ENCODE measurements at regions not wholly inside any gene's neighbourhood (a gene's known extent, or its start where the extent isn't known, plus 50 kb on each side); places are given as distances from the start of the nearest gene placed in this dataset.
"Not testable (repeated sequence)": the region's sequence is repeated elsewhere in the genome, so short reads cannot be mapped to it uniquely, and the experiment has no call there.

DNA sequence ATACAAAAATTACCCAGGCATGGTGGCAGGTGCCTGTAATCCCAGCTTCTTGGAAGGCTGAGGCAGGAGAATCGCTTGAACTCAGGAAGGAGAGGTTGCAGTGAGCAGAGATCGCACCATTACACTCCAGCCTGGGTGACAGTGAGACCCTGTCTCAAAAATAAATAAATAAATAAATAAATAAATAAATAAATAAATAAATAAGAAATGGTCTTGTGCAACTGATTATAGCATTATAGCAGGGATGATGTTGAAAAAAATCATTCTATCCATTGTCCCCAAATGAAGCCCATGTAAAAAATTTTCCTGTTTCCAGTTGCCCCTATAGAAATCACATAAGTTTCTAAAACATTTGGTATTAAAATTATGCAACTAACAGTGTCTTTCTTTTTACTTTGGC, 100.5 kb downstream of the CMC2 start:
- TF ChIP-seq, protein P1, sequence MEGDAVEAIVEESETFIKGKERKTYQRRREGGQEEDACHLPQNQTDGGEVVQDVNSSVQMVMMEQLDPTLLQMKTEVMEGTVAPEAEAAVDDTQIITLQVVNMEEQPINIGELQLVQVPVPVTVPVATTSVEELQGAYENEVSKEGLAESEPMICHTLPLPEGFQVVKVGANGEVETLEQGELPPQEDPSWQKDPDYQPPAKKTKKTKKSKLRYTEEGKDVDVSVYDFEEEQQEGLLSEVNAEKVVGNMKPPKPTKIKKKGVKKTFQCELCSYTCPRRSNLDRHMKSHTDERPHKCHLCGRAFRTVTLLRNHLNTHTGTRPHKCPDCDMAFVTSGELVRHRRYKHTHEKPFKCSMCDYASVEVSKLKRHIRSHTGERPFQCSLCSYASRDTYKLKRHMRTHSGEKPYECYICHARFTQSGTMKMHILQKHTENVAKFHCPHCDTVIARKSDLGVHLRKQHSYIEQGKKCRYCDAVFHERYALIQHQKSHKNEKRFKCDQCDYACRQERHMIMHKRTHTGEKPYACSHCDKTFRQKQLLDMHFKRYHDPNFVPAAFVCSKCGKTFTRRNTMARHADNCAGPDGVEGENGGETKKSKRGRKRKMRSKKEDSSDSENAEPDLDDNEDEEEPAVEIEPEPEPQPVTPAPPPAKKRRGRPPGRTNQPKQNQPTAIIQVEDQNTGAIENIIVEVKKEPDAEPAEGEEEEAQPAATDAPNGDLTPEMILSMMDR (IDR thresholded peaks at IDR 0.05), result not testable (repeated sequence)
- not testable (repeated sequence) for TF ChIP-seq POLR2A (IDR thresholded peaks at IDR 0.05)
